NT2/D1 (cell line): ENCODE measurements at regions not wholly inside any gene's neighbourhood (a gene's known extent, or its start where the extent isn't known, plus 50 kb on each side); places are given as distances from the start of the nearest gene placed in this dataset.
A peak's percentile ranks its signal among the peaks of the same experiment; 100 is the strongest.

ENCODE experiments used
- DNase-seq: peaks from one replicate; pipeline ENCODE4 v3.0.0-alpha.2; 2011; ENCODE audit warnings: low read depth, low spot score
- H3K27me3 ChIP-seq: 2 replicates; pipeline ENCODE4 v1.6.0; 2011; ENCODE audit warnings: mild to moderate bottlenecking; ENCODE audit not compliant: insufficient read length, insufficient read depth
- H3K36me3 ChIP-seq: 2 replicates; pipeline ENCODE4 v1.6.1; 2011; ENCODE audit warnings: mild to moderate bottlenecking, low read length, mixed read lengths; ENCODE audit not compliant: insufficient read depth, insufficient read length
- H3K4me1 ChIP-seq: 2 replicates; pipeline ENCODE4 v1.5.1; 2011; ENCODE audit not compliant: insufficient read depth, insufficient read length
- H3K4me3 ChIP-seq: 2 replicates; pipeline ENCODE4 v1.5.1; 2011; ENCODE audit warnings: low read depth; ENCODE audit not compliant: insufficient read length
- H3K9ac ChIP-seq: 2 replicates; pipeline ENCODE4 v1.6.0; 2011; ENCODE audit warnings: low read depth; ENCODE audit not compliant: insufficient read length
- H3K9me3 ChIP-seq: 2 replicates; pipeline ENCODE4 v1.5.1; 2011; ENCODE audit warnings: mild to moderate bottlenecking, low read length; ENCODE audit not compliant: insufficient read depth
- SUZ12 ChIP-seq: IDR thresholded peaks from 2 replicates; pipeline ENCODE4 v1.6.1; 2011; ENCODE audit not compliant: insufficient read length, insufficient read depth; ENCODE audit errors: extremely low read depth
- YY1 ChIP-seq: IDR thresholded peaks from 2 replicates; pipeline ENCODE4 v1.6.1; 2011; ENCODE audit not compliant: insufficient read length, insufficient read depth
- ZNF274 ChIP-seq: IDR thresholded peaks from 2 replicates; pipeline ENCODE4 v1.6.1; 2011; ENCODE audit warnings: mild to moderate bottlenecking, low read depth, low read length

DNA sequence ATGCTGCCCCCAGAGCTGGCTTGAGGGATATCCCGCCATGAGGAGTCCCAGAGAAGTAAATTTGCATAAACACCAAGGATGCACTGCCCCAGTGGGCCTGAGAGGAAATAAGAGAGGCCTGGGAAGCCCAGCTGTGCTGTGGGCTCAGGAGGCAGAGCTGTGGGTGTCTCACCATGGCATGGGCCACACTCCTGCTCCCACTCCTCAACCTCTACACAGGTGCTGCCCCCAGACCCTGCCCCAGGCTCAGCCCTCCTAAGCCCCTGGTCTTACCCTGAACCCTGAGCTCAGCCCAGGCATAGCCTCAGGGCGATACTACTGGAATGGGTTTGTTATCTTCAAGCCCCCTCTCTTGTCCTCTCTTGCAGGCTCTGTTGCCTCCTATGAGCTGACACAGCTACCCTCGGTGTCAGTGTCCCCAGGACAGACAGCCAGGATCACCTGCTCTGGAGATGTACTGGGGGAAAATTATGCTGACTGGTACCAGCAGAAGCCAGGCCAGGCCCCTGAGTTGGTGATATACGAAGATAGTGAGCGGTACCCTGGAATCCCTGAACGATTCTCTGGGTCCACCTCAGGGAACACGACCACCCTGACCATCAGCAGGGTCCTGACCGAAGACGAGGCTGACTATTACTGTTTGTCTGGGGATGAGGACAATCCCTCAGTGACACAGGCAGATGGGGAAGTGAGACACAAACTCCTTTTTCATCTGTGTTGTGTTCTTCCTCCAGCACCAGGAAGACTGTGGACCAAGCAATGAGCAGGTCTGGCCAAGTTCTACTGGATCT, 59.9 kb downstream of the GGTLC2 start:
- no peak for DNase-seq
- Histone ChIP-seq H3K36me3 (no peaks in the 10 kb centered on the region), H3K27me3 (peaks cover 96% of the 10 kb centered on the region), H3K9me3 (no peaks in the 10 kb centered on the region), H3K4me3 (no peak overlapping the region), H3K4me1 (no peaks in the 10 kb centered on the region), H3K9ac (no peak overlapping the region)
- TF ChIP-seq SUZ12 (no peak), YY1 (no peak)

DNA sequence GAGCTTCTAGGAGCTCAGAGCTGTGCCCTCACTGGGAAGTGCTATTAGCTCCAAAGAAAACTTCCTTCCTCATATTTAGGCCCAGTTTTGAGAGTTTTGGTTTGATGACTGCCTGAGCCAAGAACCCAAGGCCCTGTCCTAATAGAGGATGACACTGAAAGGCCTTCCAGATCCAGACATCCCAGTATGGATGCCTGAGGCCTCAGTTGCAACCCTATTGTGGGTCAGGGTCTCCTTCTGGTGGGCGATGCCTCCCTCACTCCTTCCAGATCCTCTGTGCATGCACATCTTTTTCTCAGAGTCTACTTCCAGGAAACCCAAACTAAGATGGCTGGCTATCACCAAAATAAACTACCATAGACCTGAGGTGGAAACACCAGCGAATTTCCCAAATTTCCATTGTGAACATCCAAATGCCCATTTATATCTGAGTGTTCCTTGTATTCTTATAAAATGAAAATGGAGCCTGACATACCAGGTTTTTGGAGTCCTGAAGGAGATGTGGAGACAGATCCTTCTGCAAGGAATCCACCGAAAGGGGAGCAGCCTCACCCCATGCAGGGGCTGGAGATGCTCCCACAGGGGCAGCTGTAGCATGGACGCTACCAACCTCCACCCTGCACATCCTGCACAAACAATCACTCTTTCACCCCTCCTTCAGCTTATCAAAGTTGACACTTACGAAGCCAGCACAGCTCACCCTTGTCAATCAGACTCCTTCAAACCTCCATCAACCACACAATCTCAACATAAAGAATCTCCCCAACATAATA, 61.1 kb downstream of the GGTLC2 start:
- peaks cover 97% of the 10 kb centered on the region for H3K27me3 ChIP-seq
- H3K36me3 ChIP-seq = no peaks in the 10 kb centered on the region
- no peak for DNase-seq
- TF ChIP-seq ZNF274 (no peak), SUZ12 (no peak), YY1 (no peak)
- no peaks in the 10 kb centered on the region for H3K9me3 ChIP-seq
- no peaks in the 10 kb centered on the region for H3K4me1 ChIP-seq
- H3K4me3 ChIP-seq = no peak overlapping the region
- no peak overlapping the region for H3K9ac ChIP-seq

DNA sequence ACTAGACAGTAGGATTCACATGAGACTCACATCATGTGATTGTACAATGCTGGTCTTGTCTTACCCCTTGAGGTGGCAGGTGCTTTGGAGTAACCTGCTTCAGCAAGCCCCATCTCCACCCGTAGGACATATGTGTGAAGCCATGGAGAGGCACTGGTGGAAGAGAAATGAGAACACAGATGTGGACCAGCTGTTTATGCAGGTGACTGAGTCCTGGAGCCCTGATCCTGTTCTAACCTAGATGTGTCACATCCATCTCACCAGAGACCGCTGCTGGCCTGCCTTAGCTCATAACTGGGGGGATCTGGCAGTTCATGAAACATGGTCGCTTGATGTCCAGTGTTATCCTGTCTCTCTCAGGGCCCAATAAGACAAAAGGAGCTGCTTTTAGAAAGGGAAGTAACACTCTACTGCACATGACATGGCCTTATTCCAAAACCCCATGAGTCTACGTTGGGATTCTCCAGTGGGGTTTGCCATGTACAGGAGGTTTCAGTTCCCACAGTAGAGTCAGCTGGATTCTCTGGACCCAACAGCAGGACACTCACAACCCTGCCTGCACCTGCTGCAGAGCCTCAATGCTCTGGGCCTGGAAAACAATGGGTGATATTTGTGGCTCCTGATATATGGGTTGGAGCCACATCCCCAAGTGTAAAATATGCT, 62.0 kb downstream of the GGTLC2 start:
- Histone ChIP-seq H3K27me3 (peaks cover 97% of the 10 kb centered on the region), H3K4me1 (no peaks in the 10 kb centered on the region), H3K4me3 (no peak overlapping the region), H3K9ac (no peak overlapping the region), H3K36me3 (no peaks in the 10 kb centered on the region), H3K9me3 (no peaks in the 10 kb centered on the region)
- TF ChIP-seq YY1 (no peak), ZNF274 (no peak), SUZ12 (no peak)
- no peak for DNase-seq

DNA sequence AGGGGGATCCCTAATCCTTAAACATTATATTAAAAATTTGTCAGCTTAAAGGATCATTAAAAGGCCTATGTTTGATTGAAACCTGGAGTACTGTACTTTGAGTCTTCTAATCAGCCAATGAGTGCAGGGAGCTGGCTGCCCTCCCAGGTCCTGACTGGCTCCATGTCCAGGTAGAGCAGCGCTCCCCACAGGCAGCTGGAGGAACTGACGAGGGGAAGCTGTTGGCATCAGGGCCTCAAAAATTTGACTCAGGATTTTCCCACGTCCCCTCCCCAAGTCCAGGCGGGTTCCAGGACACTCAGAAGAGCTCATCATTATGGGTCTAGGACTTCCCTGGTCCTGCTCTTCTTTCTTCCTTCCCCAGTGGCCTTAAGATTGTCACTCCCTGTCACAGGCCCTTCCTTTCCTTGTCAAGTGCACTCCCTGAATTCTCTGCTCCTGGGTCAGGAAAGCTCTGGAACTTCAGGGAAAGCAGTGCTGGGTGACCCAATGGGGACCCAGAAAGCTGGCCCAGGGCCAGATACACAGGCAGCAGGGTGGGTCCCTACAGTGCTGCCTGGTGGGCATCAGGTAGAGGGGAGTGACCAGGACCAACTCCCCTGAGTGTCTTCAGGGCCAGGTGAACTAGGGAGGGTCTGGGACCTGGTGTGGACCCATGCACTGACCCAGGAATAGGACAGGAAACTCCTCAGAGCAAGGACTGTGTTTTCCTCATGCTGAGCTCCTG, 65.5 kb downstream of the GGTLC2 start:
- TF ChIP-seq ZNF274 (no peak), YY1 (no peak), SUZ12 (no peak)
- Histone ChIP-seq H3K9ac (no peak overlapping the region), H3K36me3 (no peaks in the 10 kb centered on the region), H3K4me3 (no peak overlapping the region), H3K4me1 (no peaks in the 10 kb centered on the region), H3K9me3 (no peaks in the 10 kb centered on the region), H3K27me3 (peaks cover 97% of the 10 kb centered on the region)
- DNase-seq = peak; percentile 2

DNA sequence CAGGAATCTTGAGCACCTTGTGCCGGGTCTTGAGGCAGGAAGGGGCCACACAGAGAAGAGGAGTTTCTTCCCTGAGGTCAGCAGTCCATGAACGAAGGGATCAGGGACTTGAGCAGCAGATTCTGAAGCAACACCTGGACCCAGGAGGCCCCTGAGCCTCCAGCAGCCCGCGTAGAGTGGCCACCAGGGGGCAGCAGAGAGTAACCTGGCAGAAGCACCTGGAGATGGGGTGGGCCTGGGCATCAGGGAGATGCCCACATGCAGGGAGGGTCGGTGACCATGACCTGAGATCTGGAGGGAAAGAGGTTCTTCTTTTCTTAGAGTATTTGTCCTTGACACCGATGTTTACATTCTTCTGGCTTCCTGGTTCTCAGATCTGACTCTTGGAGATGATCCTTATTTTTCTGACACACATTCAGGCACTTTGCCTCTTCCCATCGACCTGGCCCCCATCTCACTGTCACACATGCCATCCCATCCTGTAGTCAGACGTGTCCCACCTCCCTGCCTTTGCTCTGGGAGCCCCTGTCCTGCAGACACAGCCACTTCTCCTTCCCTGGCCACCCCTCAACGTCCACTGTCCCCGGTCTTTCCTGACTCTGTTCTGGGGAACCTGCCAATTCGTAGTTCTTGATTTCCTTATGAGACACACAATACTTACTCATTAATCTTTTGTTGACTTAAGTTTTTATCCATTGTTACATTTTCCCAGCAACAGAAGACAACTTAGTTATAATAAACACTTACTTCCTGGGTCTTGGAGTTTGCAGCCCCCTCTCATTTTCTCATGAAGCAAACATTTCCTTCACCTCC, 66.5 kb downstream of the GGTLC2 start:
- H3K4me3 ChIP-seq = no peak overlapping the region
- DNase-seq = peak; percentile 1
- H3K9me3 ChIP-seq = no peaks in the 10 kb centered on the region
- H3K27me3 ChIP-seq = peaks cover 97% of the 10 kb centered on the region
- H3K36me3 ChIP-seq = no peaks in the 10 kb centered on the region
- no peak overlapping the region for H3K9ac ChIP-seq
- TF ChIP-seq SUZ12 = no peak
- TF ChIP-seq YY1 = no peak
- TF ChIP-seq ZNF274 = no peak
- H3K4me1 ChIP-seq = no peaks in the 10 kb centered on the region

DNA sequence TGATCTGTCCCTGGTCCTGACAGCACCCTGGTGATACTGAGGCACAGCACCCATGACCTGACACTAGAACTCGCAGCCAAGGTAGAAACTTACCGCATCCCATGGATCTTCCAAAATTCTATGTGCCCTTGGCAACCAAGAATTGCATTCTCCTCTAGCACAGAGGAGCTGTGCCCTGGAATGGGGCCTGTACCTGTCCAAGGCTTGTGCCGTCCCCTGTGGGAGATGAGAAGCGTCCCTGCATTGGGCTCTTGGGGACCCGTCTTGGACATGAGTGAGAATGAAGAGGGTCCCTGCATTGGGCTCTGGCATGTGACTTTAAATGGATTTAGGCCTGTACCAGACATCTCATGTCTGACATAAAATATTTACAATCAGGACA, 67.1 kb downstream of the GGTLC2 start:
- no peaks in the 10 kb centered on the region for H3K9me3 ChIP-seq
- no peak overlapping the region for H3K4me3 ChIP-seq
- H3K36me3 ChIP-seq = no peaks in the 10 kb centered on the region
- peaks cover 97% of the 10 kb centered on the region for H3K27me3 ChIP-seq
- TF ChIP-seq ZNF274 (no peak), YY1 (no peak), SUZ12 (no peak)
- DNase-seq = no peak
- no peak overlapping the region for H3K9ac ChIP-seq
- no peaks in the 10 kb centered on the region for H3K4me1 ChIP-seq
